ENCODE measurements at regions not wholly inside any gene's neighbourhood (a gene's known extent, or its start where the extent isn't known, plus 50 kb on each side); places are given as distances from the start of the nearest gene placed in this dataset.
"Not testable (repeated sequence)": the region's sequence is repeated elsewhere in the genome, so short reads cannot be mapped to it uniquely, and the experiment has no call there.

DNA sequence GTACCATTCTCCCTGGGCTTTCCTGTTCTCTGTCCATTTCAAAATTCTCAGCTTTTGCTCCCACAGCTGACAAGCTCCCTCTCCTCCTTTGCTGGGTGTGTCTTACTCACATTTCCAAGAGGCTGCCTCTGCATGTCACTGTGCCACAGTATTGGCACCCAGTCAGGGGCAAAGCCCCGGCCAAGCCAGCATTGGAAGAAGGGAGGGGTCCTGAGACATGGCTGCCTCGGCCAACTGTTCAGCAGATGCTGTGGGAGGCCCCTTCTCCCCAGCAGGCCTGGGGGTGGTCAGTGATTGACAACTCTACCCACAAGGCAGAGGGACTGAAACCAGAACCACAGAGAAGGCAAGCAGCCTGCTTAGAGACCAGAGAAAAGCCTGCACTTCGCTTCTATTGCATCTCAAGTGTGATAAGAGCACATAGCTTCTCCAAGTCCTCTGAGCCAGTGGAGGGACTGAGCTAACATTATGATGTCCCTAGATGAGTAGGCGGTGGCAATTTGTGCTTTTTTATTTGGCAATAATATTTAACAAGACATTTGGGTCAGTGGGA is 294.1 kb downstream of the SIPA1L2 start:
- peak; percentile 74 for DNase-seq

DNA sequence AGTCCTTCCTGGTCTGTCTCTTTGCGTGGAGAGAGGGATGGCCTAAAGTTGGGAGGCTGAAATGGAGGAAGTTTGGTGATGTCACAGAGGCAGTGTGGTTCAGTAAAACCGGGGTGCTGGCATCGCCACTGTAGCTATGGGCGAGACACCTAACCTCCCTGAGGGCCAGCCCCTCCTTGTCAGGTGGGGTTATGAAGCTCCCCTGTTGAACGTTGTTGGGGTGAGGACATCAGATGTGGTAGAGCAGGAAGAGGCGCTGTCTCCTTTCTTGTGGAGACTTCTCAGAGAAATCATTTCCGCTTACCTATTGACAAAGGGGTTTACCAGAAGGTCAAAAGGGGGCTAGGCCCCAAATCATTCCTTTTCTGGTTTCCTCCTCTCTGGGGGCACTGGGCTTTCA is 294.7 kb downstream of the SIPA1L2 start:
- no peak for DNase-seq

DNA sequence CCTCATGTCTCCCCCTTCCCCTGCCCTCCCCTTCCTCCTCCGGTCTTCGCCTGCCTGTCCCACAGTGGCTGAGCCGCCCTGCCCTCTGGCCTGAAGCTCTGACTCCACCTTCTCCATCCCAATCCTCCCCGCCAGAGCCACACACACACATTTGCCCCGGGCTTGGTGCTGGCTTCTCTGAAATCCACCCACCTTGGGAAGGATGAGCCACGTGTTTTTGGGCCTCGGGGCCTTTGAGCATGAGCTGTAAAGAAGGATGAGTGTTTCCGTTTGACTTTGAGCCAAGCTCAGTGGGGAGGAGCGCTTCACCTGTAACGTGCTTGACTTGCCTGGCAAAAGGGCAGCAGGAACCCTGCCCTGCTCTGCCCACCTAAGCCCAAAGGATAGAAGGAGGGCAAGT is 295.1 kb downstream of the SIPA1L2 start:
- no peak for DNase-seq

DNA sequence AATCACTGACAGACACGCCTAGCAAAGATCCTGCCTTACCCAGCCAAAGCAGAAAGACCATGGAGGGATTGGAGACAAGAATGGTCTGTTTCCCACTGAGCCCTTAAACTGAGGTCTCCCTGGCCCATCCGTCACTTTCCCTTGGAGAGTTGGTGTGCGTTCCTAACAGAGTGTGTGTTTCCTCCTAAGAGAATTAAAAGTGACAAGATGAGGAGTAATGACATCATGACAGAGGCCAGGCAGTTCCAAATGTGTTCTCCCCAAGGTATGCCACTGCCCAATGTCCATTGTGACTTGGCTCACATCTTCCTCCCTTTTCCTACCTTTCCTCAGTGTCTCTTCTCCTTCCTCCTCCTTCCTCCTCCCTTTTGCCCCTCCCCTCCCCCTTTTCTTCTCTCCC is 295.7 kb downstream of the SIPA1L2 start:
- no peak for DNase-seq

DNA sequence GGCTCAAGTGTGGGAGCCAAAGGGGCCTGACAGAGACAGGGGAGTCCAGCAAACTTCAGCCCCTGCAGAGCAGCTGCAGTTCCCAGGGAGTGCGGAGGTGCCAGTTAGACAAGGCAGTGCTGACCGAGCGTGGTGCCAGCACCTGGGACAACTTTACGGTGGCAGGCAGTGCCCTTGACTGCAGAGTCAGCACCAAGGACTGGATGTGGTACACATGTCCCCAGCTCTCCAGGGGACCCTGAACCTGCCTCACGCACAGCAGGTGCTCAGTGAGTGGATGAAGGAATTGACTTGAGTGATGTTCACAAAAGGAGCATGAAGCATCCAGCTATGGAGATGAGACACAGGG is 296.5 kb downstream of the SIPA1L2 start:
- DNase-seq, result no peak

DNA sequence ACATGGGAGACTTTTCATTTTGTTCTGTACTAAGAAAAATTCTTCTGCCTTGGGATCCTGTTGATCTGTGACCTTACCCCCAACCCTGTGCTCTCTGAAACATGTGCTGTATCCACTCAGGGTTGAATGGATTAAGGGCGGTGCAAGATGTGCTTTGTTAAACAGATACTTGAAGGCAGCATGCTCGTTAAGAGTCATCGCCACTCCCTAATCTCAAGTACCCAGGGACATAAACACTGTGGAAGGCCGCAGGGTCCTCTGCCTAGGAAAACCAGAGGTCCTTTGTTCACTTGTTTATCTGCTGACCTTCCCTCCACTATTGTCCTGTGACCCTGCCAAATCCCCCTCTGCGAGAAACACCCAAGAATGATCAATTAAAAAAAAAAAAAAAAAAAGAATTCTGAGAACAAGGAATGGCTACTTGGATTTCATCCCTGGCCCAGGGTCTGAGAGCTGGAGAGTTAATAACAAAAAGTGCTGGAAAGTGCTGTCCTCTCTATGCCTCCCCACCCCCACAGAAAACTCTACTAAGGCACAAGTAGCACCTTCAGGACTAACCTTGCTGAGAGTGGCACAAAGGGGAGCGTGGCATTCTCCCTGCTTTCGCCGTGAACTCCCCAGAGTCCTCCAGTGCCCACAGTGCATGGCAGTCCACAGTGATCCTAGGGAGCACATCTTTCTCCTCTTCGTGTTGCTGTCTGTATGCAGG is 297.1 kb downstream of the SIPA1L2 start:
- DNase-seq, result not testable (repeated sequence)

DNA sequence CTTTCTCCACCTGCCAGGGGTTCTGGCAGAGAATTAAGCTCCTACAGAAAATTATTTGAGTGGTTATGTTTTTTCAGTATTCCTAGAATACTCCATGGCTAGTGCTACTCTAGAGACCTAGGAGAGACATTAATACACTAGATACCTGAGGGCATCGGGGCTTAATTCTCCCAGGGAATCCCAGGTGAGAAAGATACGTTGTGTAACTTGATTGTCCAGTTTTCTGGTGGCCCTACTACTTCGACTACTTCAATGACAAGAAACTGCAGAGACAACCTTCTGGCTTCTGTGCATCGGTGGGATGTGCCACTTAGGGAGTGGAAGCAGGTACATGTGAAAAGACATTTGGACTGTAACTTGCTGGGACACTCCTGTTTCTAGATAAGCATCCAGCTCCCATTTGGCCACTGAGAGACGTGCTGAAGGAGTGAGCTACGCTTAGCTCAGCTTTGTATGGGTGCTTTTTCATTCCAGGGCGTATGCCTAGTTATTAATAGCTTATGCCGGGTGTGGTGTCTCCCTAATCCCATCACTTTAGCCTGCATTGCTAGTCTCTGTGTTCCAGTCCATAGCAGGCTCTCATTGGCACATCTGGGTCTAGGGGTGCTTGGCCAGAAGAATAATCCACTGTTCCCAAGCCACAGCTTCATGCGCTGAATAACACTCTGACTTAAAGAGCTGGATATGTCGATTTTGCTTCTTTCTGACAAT is 300.7 kb downstream of the SIPA1L2 start:
- DNase-seq, result no peak

DNA sequence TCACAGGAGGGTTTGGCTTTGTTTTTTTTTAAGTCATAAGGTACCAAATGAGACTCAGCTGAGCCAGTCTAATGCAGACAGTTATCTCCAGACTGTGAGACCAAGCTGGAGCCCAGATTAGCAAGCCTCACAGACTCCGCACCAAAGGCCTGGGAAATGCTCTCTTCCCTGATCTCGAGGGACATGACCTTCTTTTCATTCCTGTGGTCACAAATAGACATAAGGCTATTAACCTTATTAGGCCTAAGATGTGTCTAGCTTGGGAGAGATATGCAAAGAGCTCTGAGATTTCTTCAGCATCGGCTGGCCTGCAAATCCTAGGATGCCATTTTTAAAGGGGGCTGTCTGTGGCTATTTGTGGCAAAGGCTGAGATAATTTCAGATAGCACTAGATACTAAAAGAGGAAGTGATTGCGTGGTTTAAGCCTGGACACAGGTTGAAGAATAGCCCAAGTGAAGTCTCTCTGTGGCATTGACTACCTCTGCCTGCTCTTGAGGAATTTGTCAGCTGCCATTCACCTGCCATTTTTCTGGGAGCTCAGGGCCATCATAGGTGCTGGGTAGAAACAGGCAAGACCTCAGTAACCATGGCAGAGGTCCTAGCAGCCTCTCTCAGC is 301.3 kb downstream of the SIPA1L2 start:
- DNase-seq, result no peak

DNA sequence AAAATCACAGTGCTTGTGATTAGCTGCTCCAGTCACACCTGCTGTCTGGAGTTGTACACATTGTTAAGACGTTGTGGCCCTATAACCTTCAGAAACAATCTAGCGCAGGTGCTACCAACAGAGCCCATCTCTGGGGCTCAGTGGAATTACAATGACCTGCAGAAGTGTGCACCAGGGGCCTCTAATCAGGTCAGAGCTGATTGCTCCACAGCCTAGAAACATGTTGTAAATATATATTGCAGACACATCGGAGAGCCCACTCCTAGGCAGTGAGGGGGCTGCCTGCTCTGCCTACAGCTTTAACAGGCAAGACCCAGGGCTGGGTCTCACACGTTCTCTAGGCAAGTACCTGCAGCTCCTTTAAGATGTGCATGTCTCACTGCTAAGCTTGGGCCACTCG is 302.0 kb downstream of the SIPA1L2 start:
- no peak for DNase-seq

DNA sequence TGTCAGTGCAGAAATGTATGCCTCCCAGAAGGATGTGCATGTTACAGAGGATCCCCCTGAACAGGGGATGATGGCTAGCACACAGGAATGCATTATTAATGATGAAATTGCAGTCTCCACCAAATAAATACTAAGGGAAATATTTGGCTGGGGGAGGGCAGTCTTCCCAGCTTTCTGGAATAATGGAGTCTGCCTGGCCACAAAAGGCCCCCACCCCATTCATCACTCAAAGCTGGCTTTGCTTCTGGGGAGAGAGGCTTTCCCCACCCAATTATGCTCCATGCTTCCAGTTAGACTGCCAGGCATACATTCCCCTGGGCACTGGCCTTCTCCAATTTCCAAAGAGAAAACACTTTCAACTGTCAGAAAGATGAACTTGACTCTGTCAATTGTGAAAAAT is 302.7 kb downstream of the SIPA1L2 start:
- peak; percentile 52 for DNase-seq

DNA sequence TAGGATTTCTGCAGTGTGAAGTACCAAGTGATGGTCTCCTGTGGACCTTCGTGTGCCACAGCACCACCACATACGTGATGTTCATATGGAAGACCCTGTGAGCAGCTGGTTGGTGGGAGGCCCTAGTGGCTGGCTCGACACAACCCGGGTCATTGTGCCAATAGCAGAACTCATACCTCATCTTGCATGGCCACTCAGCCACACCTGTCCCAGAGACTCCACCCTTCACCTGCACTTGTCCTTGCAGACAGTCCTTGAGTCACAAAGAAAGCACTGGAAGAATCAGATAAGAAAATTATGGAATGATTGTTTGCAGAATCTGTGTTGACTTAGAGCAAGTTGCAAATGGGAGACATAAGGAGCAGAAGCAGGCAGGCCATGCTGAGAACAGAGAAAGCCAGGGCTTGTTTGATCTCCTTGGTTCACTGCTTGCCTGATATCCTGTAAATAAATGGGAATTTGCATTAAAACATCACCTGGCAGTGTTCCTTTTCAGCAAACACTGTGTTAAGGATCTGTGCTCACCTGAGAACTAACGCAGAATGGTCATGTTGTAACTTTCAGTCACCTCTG is 307.7 kb downstream of the SIPA1L2 start:
- DNase-seq, result no peak

DNA sequence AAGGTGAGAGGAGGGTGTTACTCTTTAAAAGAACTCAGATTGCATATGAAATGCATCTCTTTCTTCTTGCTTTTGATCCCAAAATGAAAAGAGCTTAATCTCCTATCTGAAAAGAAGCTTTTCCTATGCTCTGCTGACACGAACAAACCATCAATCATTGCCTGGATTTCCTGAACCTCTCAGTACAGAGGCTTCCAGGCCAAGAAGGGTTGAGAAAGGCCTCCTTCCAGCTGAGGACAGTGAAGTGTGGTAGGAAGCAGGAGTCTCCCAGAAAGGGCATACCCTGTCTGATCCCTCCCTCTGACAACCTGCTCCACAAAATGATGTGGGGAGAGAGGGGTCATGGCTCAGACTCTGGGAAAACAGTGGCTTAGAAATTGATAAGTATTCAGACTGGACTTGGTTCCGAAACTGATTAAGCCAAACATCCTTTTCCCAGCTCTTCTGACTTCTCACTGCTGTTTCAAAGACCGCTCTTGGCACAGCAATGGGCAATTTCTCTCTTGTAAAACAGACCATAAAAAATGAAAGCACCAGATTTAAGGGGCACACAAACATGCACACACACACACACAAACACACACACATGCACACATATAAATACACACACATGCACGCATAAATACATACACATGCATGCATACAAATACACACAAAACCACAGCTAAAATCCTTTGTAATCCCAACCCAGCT is 310.3 kb downstream of the SIPA1L2 start:
- no peak for DNase-seq

DNA sequence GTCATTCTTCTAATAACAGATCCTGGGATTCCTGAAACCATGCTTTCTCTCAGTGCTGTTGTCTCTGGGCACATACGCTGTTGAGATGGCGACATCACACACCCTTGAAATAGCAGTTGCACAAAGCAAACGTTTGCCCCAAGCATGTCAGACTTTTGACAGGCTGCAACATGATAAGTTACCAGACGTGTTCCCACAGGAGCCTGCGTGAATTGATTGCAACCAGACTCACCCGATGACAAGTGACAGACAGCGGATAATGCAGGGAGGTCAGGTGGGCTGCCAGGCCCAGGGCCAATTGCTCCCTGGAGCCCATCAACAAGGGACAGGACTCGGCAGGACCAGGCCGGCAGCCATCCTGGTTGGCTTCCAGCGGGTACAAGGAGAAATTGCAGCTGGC is 310.9 kb downstream of the SIPA1L2 start:
- peak; percentile 25 for DNase-seq

DNA sequence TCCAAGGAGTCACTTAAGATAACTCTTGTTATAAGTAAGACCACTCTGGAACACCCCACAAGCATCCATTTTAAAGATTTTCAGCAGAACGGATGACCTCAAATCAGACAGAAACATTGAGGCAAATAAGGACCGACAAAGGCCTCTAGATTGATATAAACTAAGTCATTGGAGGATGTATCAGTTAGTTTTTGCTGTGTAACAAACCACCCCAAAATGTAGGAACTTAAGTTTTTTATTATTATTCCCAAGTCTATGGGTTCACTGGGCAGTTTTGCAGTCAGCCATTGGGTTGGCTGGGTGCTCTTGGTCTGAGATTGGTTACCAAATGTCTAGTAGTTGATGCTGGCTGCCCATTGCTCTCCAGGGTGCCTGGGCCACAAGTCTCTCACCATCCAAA is 311.8 kb downstream of the SIPA1L2 start:
- no peak for DNase-seq

DNA sequence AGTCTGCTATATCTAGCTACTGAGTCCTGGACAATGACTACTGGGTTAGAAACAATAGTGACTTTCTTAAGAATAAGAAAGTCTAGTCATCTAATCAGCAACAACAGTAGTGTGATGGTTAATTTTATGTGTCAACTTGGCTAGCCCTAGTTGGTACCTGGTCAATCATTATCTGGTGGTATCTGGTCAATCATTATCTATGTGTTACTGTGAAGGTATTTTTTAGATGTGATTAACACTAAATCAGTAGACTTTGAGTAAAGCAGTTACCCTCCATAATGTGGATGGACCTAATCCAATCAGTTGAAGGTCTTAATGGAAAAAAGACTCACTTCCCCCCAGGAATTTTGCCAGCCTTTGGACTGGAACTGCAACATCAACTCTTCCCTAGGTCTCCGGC is 312.6 kb downstream of the SIPA1L2 start:
- no peak for DNase-seq

DNA sequence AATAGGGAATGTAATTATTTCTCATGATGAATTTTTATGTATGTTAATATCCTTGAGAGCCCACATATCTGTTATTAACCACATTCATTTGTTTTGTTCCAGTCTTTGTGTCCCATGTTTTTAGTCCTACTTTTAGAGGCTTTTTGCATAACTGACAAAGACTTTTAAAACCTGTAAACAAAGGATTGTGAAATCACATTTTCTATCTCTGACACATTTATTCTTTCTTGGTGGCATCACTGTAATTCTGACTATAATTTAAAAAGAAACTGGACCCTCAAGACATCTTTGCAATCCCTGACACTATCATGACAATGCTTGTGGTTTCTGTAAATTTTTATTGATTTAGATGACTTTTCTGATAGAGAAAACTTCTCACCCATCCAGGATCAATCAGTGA is 313.1 kb downstream of the SIPA1L2 start:
- no peak for DNase-seq

DNA sequence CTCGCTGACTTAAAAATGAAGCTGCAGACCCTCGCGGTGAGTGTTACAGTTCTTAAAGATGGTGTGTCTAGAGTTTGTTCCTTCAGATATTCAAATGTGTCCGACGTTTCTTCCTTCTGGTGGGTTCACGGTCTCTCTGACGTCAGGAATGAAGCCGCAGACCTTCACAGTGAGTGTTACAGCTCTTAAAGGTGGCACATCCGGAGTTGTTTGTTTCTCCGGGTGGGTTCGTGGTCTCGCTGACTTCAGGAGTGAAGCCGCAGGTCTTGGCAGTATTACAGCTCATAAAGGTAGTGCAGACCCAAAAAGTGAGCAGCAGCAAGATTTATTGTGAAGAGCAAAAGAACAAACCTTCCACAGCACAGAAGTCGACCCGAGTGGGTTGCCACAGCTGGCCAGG is 316.1 kb downstream of the SIPA1L2 start:
- not testable (repeated sequence) for DNase-seq

DNA sequence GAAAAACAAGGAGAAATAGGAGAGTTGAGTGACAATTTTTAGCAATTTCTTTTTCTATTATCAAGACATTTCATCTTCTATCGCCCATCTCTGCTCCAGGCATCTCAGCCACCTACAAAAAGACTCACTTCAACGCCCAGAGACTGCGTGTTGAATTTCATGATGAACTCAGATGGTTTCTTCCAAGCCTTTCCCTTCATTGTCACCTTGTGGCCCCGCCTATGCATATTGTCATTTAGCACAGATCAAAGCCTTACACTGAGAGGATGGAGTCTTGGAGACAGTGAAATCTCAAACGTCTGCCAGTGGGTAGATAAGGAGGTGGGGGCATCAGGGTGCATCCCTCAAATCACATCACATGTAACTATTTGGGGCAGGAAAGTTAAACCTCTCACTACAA is 319.4 kb downstream of the SIPA1L2 start:
- DNase-seq, result no peak

DNA sequence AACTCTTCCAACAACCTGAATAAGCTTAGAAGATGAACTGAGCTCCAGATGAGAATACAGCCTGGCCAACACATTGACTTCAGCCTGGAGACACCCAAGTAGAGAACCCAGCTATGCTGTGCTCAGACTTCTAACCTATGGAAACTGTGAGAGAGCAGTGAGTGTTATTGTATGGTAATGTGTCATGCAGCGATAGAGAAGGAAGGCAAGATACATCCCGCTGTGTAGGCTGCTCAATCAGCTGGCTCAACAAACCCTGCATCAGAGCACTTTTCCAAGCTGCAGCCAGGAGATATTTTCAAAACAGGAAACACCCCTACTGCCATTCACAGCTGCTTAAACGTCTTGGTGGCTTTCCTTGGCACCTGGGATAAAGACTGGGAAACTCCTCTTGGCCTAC is 321.3 kb downstream of the SIPA1L2 start:
- DNase-seq, result no peak

DNA sequence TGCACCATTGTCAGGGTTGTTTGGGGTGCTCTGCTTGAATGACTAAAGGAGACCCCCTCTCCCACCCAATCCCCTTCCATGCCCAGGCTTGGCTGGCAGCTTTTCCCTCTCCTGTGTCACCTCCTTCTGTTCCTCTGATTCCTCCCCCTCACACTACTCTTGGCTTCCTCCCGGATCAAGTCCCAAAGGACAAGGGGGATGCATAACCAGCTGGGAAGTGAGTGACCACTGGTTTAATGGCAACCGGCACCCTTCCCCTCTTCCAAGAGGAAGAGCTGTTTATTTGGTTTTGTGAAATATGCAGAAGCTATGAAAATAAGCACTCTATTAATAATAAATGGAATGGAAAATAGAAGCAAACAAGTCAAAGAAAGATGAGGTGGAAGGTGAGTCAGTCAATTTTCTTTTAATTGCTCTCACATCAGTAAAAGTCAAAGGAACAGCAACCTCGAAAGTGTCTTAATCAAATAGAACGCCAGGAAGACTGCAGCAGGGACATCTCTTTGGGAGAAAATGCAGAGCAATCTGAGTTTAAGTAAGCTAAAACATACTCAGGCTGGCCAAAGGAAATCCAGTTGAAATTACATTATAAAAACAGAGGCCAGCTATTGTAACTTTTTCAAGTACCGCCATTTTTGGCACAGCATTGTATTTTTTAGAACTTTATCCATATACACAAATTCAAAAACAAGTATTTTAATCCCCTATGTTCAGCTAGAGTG is 322.5 kb downstream of the SIPA1L2 start:
- no peak for DNase-seq

DNA sequence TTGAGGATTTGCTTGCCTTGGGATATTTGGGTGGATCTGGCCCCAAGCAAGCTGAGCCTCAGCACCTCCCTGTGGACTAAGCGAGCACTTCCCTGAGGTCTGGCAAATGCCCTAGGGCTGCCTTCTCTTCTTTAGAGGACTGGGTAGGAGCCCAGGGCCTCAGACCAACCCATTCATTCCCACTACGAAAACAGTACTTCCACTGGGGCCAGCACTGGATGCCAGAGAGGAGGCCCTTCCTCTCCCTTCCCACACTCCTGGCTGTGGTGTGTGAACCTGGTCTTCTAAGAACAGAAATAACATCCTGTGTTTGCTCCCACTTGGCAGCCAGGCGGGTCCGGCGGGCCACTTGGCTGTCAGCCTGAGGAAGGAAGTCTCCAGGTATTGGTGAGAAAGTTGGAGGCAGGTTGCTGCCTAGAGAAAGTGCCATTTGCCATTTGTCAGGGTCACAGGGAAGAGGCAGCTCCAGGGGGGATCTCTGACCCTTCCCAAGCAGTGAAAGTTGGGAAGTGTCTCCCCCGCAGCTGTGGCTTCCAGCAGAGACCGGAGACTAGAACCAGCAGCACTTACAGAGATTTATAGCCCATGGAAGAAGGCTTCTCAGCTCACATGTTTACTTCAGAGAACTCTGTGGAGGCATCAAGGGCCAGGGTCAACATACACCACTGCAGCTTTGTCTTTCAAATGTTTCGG is 323.5 kb downstream of the SIPA1L2 start:
- DNase-seq, result peak; percentile 86

DNA sequence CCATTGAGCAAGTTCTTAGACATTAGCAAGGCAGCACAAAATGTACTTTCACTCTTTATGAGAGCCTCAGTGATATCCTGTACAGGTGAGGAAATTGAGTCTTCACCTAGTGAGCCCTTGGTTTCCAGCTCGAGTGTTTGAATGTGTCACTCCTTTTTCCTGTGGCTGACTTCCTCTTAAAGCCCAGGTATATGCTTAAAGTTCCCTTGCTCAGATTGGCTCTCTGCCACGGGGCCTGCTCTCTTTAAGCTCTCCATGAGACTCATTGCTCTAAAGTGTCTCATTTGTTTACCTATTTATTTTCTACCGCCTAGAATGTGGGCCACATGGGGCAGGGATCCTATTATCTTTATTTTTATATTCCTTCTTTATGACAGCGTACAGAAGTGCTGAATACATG is 324.9 kb downstream of the SIPA1L2 start:
- no peak for DNase-seq

Data from right hindlimb (tissue), 1 donor.